OCI-LY1 (cell line): ENCODE measurements at regions not wholly inside any gene's neighbourhood (a gene's known extent, or its start where the extent isn't known, plus 50 kb on each side); places are given as distances from the start of the nearest gene placed in this dataset.

ENCODE experiments used
- H2AFZ ChIP-seq: fragments of 200-600 bp; sonication (generic), shearing (Covaris generic); 2 replicates; pipeline ENCODE4 v1.6.0; 2014; ENCODE audit warnings: antibody characterized with exemption, mild to moderate bottlenecking, low read length
- H3F3A ChIP-seq: fragments of 200-600 bp; sonication (generic), shearing (Covaris generic); 2 replicates; pipeline ENCODE4 v1.6.0; 2014; ENCODE audit warnings: mild to moderate bottlenecking, antibody characterized with exemption, low read length, moderate library complexity; ENCODE audit not compliant: insufficient read depth
- H3K27ac ChIP-seq: fragments of 200-600 bp; sonication (generic); 2 replicates; pipeline ENCODE4 v1.5.1; 2014; ENCODE audit warnings: low read length, mixed run types, mild to moderate bottlenecking, low read depth; ENCODE audit not compliant: poor library complexity, severe bottlenecking
- H3K27me3 ChIP-seq: fragments of 200-600 bp; sonication (generic); 2 replicates; pipeline ENCODE4 v1.6.0; 2014; ENCODE audit warnings: antibody characterized with exemption, mild to moderate bottlenecking, low read length, moderate library complexity; ENCODE audit not compliant: insufficient read depth
- H3K36me3 ChIP-seq: fragments of 200-600 bp; sonication (generic); 2 replicates; pipeline ENCODE4 v1.6.1; 2014; ENCODE audit warnings: mild to moderate bottlenecking, antibody characterized with exemption, low read length, moderate library complexity, mixed read lengths; ENCODE audit not compliant: insufficient read depth
- H3K4me1 ChIP-seq: fragments of 200-600 bp; sonication (generic); 2 replicates; pipeline ENCODE4 v1.5.1; 2014; ENCODE audit warnings: mild to moderate bottlenecking, low read length, moderate library complexity; ENCODE audit not compliant: insufficient read depth, severe bottlenecking
- H3K4me2 ChIP-seq: fragments of 200-600 bp; sonication (generic), shearing (Covaris generic); 2 replicates; pipeline ENCODE4 v1.6.1; 2014; ENCODE audit warnings: low read length
- H3K4me3 ChIP-seq: fragments of 200-600 bp; sonication (generic); 2 replicates; pipeline ENCODE4 v1.5.1; 2014; ENCODE audit warnings: low read length, low read depth, mild to moderate bottlenecking, mixed read lengths; ENCODE audit not compliant: poor library complexity, severe bottlenecking
- H3K79me2 ChIP-seq: fragments of 200-600 bp; shearing (Covaris generic); 2 replicates; pipeline ENCODE4 v1.6.1; 2016; ENCODE audit warnings: mixed run types, low read length, mixed read lengths; ENCODE audit not compliant: insufficient read depth
- H3K9ac ChIP-seq: fragments of 200-600 bp; sonication (generic), shearing (Covaris generic); 2 replicates; pipeline ENCODE4 v1.6.1; 2014; ENCODE audit warnings: mild to moderate bottlenecking, low read length, mixed read lengths
- H3K9me2 ChIP-seq: fragments of 200-600 bp; sonication (generic), shearing (Covaris generic); 2 replicates; pipeline ENCODE4 v1.6.1; 2014; ENCODE audit warnings: low read depth, mild to moderate bottlenecking, low read length, mixed read lengths
- H3K9me3 ChIP-seq: fragments of 200-600 bp; shearing (Covaris generic); 2 replicates; pipeline ENCODE4 v1.6.1; 2014; ENCODE audit warnings: low read length, mixed read lengths
- H4K20me1 ChIP-seq: fragments of 200-600 bp; sonication (generic), shearing (Covaris generic); 2 replicates; pipeline ENCODE4 v1.6.0; 2016; ENCODE audit warnings: mild to moderate bottlenecking, low read length; ENCODE audit not compliant: insufficient read depth
- EZH2 ChIP-seq: fragments of 200-600 bp; sonication (generic), shearing (Covaris generic); IDR thresholded peaks from 2 replicates; pipeline ENCODE4 v1.8.0; 2017; ENCODE audit warnings: borderline replicate concordance, mixed run types, mild to moderate bottlenecking, antibody characterized with exemption, low read length, moderate library complexity, mixed read lengths
- TF ChIP-seq, protein P1 (sequence below): fragments of 200-600 bp; sonication (generic), shearing (Covaris generic); IDR thresholded peaks from 2 replicates; pipeline ENCODE4 v1.5.1; 2017; ENCODE audit warnings: mild to moderate bottlenecking, antibody characterized with exemption, low read length, moderate library complexity, mixed read lengths

DNA sequence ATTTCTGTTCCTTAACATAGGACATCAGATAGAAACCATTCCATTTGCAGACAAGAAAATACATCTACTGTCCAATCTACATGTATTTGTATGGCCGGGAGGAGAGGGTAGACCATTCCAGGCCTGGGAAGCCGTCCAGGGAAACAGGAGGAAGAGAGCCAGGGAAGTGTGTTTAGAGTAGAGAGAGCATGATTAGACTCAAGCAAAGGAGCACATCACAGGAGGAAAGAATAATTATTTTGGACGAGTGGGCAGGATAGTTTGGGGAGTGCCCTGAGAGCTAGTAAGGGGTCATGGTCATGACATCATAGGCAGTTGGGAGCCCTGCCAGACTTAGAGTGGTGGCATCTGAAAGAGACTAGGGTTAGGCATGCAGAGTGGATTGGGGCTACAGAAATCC is 250.0 kb downstream of the HIVEP2 start:
- Histone ChIP-seq H3K4me1 (no peaks in the 10 kb centered on the region), H3K27me3 (no peaks in the 10 kb centered on the region), H4K20me1 (no peaks in the 10 kb centered on the region), H3K9me3 (no peaks in the 10 kb centered on the region), H3F3A (no peaks in the 10 kb centered on the region), H3K9ac (no peak overlapping the region), H3K79me2 (no peaks in the 10 kb centered on the region), H3K4me3 (no peak overlapping the region), H2AFZ (no peak overlapping the region), H3K27ac (no peak overlapping the region), H3K4me2 (no peak overlapping the region), H3K9me2 (no peaks in the 10 kb centered on the region), H3K36me3 (no peaks in the 10 kb centered on the region)
- TF ChIP-seq, protein P1, sequence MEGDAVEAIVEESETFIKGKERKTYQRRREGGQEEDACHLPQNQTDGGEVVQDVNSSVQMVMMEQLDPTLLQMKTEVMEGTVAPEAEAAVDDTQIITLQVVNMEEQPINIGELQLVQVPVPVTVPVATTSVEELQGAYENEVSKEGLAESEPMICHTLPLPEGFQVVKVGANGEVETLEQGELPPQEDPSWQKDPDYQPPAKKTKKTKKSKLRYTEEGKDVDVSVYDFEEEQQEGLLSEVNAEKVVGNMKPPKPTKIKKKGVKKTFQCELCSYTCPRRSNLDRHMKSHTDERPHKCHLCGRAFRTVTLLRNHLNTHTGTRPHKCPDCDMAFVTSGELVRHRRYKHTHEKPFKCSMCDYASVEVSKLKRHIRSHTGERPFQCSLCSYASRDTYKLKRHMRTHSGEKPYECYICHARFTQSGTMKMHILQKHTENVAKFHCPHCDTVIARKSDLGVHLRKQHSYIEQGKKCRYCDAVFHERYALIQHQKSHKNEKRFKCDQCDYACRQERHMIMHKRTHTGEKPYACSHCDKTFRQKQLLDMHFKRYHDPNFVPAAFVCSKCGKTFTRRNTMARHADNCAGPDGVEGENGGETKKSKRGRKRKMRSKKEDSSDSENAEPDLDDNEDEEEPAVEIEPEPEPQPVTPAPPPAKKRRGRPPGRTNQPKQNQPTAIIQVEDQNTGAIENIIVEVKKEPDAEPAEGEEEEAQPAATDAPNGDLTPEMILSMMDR: no peak
- no peak for TF ChIP-seq EZH2

DNA sequence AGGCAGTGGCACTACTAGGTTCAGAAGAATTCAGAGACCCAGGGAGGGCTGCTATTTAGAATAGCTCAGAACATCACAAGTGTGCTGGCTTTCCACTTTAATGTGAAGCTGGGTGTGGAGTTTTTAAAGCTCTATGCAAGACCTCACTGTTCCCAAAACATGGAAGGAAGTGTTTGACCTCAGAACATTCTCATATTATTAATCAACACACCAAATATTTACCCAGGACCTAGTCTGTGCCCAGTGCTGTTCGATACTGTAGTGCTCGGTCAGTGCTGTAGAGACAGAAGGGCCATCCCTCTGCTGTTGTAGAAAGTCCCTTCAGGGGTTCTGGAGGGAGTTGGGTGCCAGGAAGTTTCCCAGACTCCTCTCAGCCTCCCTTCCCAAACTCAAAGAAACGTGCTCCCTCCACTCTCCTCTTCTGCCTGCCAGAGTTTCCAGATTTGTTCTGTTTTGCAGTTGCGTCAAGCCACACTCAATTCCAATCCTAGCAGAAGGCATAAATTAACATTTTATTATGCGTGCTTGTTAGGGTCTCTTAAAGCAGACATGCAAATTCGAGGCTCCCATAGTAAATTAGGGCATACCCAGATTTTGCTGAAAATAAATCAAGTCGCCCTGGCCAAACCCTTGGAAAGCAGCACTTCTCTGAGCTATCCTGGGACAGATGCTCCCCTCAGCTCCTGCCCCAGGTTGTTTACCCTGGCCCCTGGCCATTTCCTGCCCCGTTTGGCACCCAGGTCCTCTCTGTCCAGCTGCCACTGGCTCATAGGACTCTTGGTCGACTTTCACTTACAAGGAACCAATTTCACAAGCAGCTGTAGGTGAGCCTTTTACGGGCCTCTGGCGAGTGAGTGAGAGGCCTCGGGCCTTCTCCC is 248.6 kb downstream of the HIVEP2 start:
- Histone ChIP-seq H3K36me3 (no peaks in the 10 kb centered on the region), H3K9me2 (no peaks in the 10 kb centered on the region), H3K9me3 (no peaks in the 10 kb centered on the region)

DNA sequence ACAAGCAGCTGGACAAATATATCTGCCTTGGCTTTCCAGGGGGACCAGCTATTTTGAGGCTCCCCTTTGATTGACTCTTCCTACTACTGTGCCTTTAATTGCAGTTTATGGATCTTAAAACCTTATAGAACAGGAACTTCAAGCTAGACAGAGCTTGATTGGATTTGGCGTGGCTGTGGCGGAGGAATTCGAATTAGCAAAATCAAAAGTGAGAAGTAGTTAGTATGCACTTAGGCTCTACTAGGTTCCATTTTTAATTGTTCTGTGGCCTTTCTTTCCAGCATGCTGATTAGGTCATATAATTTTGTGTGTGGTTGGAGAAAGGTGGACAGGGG is 248.0 kb downstream of the HIVEP2 start:
- no peak overlapping the region for H3K4me2 ChIP-seq
- H3K9me2 ChIP-seq: no peaks in the 10 kb centered on the region
- no peaks in the 10 kb centered on the region for H3K36me3 ChIP-seq
- H3K4me3 ChIP-seq: no peak overlapping the region
- H2AFZ ChIP-seq: no peak overlapping the region
- no peaks in the 10 kb centered on the region for H3F3A ChIP-seq
- H3K4me1 ChIP-seq: peaks cover under 1% of the 10 kb centered on the region
- no peaks in the 10 kb centered on the region for H4K20me1 ChIP-seq
- H3K27ac ChIP-seq: no peak overlapping the region
- H3K27me3 ChIP-seq: no peaks in the 10 kb centered on the region
- H3K79me2 ChIP-seq: no peaks in the 10 kb centered on the region
- H3K9ac ChIP-seq: no peak overlapping the region
- no peaks in the 10 kb centered on the region for H3K9me3 ChIP-seq
- TF ChIP-seq, protein P1: no peak
- TF ChIP-seq EZH2: no peak

More for the DNA sequence above, 248.6 kb downstream of the HIVEP2 start:
- no peak overlapping the region for H3K4me3 ChIP-seq
- TF ChIP-seq, protein P1: no peak
- TF ChIP-seq EZH2: no peak
- H3K79me2 ChIP-seq: no peaks in the 10 kb centered on the region
- no peaks in the 10 kb centered on the region for H3F3A ChIP-seq
- no peak overlapping the region for H3K4me2 ChIP-seq
- no peaks in the 10 kb centered on the region for H3K4me1 ChIP-seq
- H3K27ac ChIP-seq: no peak overlapping the region
- no peaks in the 10 kb centered on the region for H3K27me3 ChIP-seq
- no peak overlapping the region for H3K9ac ChIP-seq
- H4K20me1 ChIP-seq: no peaks in the 10 kb centered on the region
- H2AFZ ChIP-seq: no peak overlapping the region
